MM.1S (cell line): ENCODE measurements at regions not wholly inside any gene's neighbourhood (a gene's known extent, or its start where the extent isn't known, plus 50 kb on each side); places are given as distances from the start of the nearest gene placed in this dataset.

Experiments used
- EZH2 ChIP-seq: fragments of 300-600 bp; sonication (generic); optimal IDR thresholded peaks from 2 replicates; pipeline ENCODE3; 2017; ENCODE audit warnings: low read depth, mild to moderate bottlenecking, antibody characterized with exemption, low read length, mixed read lengths
- EZH2phosphoT487 ChIP-seq: fragments of 300-600 bp; sonication (generic); IDR thresholded peaks from 2 replicates; pipeline ENCODE4 v1.6.1; 2018; ENCODE audit warnings: antibody characterized with exemption, low read length
- TF ChIP-seq, protein P1 (sequence below): fragments of 300-600 bp; sonication (generic); IDR thresholded peaks from 2 replicates; pipeline ENCODE4 v1.5.1; 2016; ENCODE audit warnings: antibody characterized with exemption, low read length, mixed read lengths

DNA sequence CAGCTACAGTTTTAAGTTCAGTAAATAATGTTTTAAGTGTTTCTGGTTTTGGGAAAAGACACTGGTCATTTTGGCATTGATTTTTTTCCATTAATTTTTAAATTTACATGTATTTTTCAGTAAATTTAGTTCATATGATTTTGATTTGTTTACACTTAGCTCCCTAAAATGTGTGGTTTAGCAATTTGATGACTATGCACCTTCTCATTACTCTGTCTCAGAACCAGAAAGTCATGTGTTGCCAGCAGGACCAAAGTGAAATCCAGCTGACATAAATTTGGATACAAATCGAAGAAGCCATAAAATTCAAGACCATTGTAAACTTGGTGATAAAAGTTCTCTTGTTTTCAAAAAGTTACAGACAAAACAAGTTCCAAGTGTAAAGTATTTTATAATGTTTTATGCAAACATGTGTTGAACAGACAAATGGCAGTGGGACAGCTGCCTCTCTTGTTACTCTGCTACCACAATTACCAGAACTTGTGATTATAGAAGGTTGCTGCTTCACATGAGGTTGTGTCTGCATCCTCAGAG is 354.8 kb downstream of the NR2F1-AS1 start:
- TF ChIP-seq, protein P1, sequence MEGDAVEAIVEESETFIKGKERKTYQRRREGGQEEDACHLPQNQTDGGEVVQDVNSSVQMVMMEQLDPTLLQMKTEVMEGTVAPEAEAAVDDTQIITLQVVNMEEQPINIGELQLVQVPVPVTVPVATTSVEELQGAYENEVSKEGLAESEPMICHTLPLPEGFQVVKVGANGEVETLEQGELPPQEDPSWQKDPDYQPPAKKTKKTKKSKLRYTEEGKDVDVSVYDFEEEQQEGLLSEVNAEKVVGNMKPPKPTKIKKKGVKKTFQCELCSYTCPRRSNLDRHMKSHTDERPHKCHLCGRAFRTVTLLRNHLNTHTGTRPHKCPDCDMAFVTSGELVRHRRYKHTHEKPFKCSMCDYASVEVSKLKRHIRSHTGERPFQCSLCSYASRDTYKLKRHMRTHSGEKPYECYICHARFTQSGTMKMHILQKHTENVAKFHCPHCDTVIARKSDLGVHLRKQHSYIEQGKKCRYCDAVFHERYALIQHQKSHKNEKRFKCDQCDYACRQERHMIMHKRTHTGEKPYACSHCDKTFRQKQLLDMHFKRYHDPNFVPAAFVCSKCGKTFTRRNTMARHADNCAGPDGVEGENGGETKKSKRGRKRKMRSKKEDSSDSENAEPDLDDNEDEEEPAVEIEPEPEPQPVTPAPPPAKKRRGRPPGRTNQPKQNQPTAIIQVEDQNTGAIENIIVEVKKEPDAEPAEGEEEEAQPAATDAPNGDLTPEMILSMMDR, result no peak
- TF ChIP-seq EZH2 (no peak), EZH2phosphoT487 (no peak)
